GM10266 (cell line): ENCODE measurements at regions not wholly inside any gene's neighbourhood (a gene's known extent, or its start where the extent isn't known, plus 50 kb on each side); places are given as distances from the start of the nearest gene placed in this dataset.
"Not testable (repeated sequence)": the region's sequence is repeated elsewhere in the genome, so short reads cannot be mapped to it uniquely, and the experiment has no call there.

ENCODE experiments used
- DNase-seq: peaks from one replicate; pipeline ENCODE4 v3.0.0; 2012; ENCODE audit errors: extremely low spot score
- TF ChIP-seq, protein P1 (sequence below): IDR thresholded peaks from 2 replicates; pipeline ENCODE4 v1.5.1; 2012; ENCODE audit warnings: mild to moderate bottlenecking, low read depth; ENCODE audit not compliant: control insufficient read depth, insufficient read depth; ENCODE audit errors: missing control alignments

DNA sequence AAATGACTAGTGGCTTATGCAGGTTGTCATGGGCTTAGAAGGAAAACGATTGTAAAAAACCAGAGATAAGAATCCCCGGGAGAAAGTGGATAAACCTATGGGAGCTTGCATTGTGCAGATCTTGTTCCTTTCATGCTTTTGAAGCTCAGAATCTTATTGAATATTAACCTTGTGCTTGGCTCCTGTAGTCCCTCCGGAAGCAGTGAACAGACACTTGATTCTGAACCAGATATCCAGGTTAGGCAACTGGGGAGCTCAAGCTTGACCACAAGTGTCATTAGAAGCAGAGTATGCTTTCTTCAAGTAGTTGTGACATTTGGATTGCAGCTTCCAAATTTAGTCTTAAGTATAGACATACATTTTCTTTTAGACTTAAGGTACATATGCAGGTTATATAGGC lies 212.6 kb upstream of the MOCS1 start:
- DNase-seq, result no peak
- TF ChIP-seq, protein P1, sequence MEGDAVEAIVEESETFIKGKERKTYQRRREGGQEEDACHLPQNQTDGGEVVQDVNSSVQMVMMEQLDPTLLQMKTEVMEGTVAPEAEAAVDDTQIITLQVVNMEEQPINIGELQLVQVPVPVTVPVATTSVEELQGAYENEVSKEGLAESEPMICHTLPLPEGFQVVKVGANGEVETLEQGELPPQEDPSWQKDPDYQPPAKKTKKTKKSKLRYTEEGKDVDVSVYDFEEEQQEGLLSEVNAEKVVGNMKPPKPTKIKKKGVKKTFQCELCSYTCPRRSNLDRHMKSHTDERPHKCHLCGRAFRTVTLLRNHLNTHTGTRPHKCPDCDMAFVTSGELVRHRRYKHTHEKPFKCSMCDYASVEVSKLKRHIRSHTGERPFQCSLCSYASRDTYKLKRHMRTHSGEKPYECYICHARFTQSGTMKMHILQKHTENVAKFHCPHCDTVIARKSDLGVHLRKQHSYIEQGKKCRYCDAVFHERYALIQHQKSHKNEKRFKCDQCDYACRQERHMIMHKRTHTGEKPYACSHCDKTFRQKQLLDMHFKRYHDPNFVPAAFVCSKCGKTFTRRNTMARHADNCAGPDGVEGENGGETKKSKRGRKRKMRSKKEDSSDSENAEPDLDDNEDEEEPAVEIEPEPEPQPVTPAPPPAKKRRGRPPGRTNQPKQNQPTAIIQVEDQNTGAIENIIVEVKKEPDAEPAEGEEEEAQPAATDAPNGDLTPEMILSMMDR, result no peak

DNA sequence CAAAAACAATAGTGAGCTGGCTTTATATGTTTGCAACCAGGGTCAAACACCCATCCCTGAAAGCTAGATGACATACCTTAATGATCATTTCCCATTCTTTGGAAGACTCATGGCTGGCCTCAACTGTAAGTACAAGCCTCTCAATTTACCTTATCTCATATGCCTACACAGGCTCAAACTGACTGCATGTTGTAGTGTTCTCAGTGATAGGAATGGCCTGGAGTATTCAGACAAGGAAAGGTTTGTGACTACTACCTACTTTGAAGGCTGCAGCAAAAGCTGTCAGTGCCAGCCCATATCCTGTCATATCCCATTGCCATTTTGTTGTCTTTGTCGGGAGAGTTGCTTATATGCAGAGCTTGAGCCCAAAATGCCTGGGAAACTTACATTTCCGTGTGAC lies 205.2 kb upstream of the MOCS1 start:
- TF ChIP-seq, protein P1, result no peak
- no peak for DNase-seq

DNA sequence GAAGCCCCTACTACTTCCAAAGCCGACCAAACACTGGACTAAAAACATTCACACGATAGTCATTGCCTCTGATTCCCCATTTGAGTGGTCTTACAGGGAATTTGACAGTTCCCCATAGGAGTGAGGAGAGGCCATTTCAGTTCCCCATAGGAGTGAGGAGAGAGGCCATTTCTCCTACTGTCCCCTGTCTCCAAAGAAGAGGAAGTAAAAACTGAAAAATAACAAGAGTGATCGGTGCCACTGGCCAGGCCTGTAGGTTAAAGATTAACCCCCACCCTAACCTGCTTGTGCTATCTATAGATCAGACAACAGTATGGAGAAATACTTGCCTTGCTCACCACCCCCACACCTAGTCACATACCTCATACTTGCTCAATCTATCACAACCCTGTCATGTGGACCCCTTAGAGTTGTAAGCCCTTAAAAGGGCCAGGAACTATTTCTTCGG lies 204.0 kb upstream of the MOCS1 start:
- TF ChIP-seq, protein P1, result no peak
- DNase-seq, result no peak

DNA sequence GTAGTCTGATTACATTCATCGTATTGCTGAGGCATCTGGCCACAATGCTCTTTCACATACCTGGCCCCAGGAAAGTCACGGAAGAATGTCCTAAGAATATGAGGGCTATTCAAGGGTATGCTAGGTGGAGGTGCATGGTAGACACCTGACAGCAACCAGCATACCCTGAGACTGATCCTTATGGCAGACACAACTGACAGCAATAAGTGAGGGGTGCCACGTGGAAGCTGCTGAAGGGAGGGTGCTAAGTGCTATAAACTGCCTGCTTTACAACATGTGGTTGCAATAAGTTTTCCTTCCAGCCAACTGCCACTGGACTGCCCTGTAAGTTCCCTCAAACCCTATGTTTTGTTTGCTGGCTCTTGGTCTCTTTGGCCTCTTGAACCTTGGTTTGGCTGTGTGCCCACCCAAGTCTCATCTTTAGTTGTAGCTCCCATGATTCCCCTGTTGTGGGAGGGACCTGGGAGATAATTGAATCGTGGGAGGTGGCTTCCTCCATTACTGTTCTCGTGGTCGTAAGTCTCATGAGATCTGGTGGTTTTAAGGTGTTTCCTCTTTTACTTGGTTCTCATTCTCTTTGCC lies 201.3 kb upstream of the MOCS1 start:
- DNase-seq, result no peak
- TF ChIP-seq, protein P1, result no peak

DNA sequence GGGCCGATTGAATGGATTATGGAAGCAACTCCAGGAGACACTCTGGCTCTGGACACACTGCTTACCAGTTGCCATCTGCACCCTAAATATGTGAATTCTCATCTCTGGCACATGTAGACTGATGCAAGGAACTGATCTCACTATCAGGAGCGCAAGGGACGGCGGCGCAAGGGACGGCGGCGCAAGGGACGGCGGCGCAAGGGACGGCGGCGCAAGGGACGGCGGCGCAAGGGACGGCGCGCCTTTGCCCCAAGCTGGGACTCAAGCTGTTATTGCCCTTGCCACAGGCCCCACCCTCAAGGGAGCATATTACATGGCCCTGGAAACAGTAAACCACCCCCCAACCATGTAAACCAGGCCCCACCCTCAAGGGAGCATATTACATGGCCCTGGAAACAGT lies 199.7 kb upstream of the MOCS1 start:
- DNase-seq, result not testable (repeated sequence)

DNA sequence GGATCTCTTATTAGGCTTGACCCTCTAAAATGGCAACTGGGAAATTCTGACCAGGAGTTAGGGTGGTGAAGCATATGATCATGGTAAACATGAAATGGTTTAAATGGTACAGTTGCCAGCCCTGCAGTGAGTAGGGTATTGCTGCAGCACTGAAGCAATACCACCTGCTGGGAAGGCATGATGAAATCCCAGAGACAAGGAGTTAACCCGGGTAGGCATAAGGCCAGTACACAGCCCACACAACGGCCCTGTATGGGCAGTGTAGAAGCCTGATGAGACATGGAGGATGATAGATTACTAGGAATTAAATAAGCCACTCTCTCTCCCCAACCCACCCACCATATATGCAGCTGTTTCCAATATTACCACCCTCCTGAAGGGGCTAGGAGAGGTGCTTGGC lies 197.4 kb upstream of the MOCS1 start:
- TF ChIP-seq, protein P1, result no peak
- no peak for DNase-seq

DNA sequence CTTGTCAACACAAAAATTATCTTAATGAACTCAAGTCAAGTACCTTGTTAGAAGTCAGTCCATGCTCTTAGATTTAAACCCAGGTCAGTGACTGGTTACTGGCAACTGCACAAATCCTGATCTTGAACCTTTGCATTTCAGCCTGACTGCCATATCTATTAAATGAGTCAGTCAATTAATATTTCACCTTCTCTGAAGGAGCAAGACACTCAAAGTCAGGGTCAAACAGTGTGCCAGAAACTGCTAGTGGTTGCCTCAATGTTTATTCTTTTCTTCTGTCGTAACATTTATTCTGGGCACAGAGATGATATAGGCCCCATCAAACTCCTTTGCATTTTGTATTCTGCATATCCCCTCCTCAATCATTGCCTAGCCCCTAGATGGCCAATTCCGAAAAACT lies 193.9 kb upstream of the MOCS1 start:
- DNase-seq, result no peak
- TF ChIP-seq, protein P1, result no peak

DNA sequence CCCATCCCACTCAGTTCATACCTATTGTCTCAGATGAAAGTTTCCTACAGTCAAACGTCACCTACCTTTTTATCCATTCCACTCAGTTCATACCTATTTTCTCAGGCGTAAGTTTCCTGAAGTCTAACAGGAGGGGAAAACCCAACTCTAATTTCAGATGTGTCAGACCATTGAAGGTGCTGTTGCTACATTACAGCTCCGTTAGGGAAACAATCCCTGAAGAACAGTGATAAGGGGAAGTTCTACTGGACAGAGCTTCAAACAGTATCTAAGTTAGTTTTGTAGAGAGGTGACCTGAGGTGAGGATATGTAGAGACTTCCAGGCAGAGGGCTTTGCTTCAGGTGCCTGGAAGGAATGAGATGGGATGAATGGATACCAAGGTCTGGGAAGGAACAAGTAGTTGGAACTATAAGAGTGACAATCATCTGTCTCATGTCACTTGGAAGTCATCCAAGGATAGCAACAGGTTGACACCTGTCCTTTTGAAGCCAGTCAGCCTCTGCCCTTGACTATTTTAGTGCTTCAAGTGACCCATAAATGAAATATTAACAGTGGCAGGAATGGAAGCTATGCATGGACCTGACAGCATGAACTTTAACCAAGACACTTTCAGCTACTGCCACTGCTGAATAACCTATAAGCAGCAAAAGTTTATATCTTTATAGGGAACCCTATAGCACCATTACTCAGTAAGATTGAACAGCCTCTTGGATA lies 191.6 kb upstream of the MOCS1 start:
- DNase-seq, result no peak
- TF ChIP-seq, protein P1, result no peak
